ENCODE measurements at regions not wholly inside any gene's neighbourhood (a gene's known extent, or its start where the extent isn't known, plus 50 kb on each side); places are given as distances from the start of the nearest gene placed in this dataset.

- ChIA-PET CTCF (ENCODE audit: partially characterized antibody) (no interaction called here), POLR2A (ENCODE audit: partially characterized antibody) (no interaction called here)
- 85% methylated on average over 5 of the region's 5 CpGs; no CpG with 5 or more reads in 1 of the 2 experiments for WGBS, 2 experiments (ENCODE audit: extremely low coverage in 1 of 2, insufficient coverage in 1 of 2, insufficient read length in 1 of 2, insufficient replicate concordance in 2 of 2, low coverage in 1 of 2, low lambda C conversion rate in 2 of 2, missing lambda C conversion rate in 1 of 2)
Measured at GRCh38 chr2:6358985-6359384, 506.7 kb downstream of the CMPK2 start.

More at GRCh38 chr2:6358985-6359384, 506.7 kb downstream of the CMPK2 start:
- Histone ChIP-seq H4K91ac (replicated peaks; ENCODE audit: insufficient read length, low read length) (no peak overlapping the region), H3K4me3 (ENCODE audit: extremely low read depth in 1 of 4, insufficient read depth in 2 of 4, low read depth in 3 of 4, low read length in 4 of 4) (no peak overlapping the region), H4K8ac (ENCODE audit: extremely low read depth, insufficient read depth, low read length) (no peak overlapping the region), H2BK15ac (ENCODE audit: low read length) (no peak overlapping the region), H3K23ac (ENCODE audit: insufficient read length) (no peak overlapping the region), H3K4me2 (ENCODE audit: insufficient read depth in 1 of 2, low read depth in 2 of 2, low read length in 2 of 2) (no peak overlapping the region), H3K9me3 (ENCODE audit: insufficient read depth in 2 of 2, low read depth in 1 of 2, low read length in 1 of 2) (no peaks in the 10 kb centered on the region), H2BK20ac (ENCODE audit: low read length) (no peak overlapping the region), H2BK5ac (ENCODE audit: low read depth, low read length) (no peak overlapping the region), H2AFZ (ENCODE audit: low read length) (no peak overlapping the region), H2BK12ac (ENCODE audit: low read depth, low read length) (no peak overlapping the region), H3K9ac (replicated peaks in 1 of 4; ENCODE audit: extremely low read depth in 1 of 4, low read depth in 3 of 4, low read length in 3 of 4) (no peak overlapping the region), H2AK5ac (ENCODE audit: low read depth, low read length) (no peak overlapping the region), H3K4ac (replicated peaks; ENCODE audit: insufficient read length, low read depth, low read length) (no peak overlapping the region), H4K5ac (ENCODE audit: insufficient read length, low read depth, low read length) (no peak overlapping the region), H2BK120ac (replicated peaks; ENCODE audit: low read depth, low read length) (no peak overlapping the region), H4K20me1 (replicated peaks in 1 of 2; ENCODE audit: control insufficient read depth in 1 of 2, insufficient read depth in 2 of 2, low read length in 2 of 2) (no peaks in the 10 kb centered on the region), H3K27me3 (replicated peaks in 1 of 4; ENCODE audit: control insufficient read depth in 3 of 4, extremely low read depth in 1 of 4, insufficient read depth in 3 of 4, low read length in 3 of 4) (no peaks in the 10 kb centered on the region), H3K79me1 (ENCODE audit: low read depth, low read length) (no peaks in the 10 kb centered on the region), H3K56ac (replicated peaks; ENCODE audit: insufficient read length, low read depth, low read length) (no peak overlapping the region), H3K23me2 (ENCODE audit: low read depth, low read length) (no peaks in the 10 kb centered on the region), H3K79me2 (ENCODE audit: control insufficient read depth in 1 of 2, insufficient read depth in 2 of 2, low read length in 2 of 2) (no peaks in the 10 kb centered on the region), H3K18ac (ENCODE audit: extremely low read depth, low read length) (no peak overlapping the region), H3K36me3 (ENCODE audit: control insufficient read depth in 2 of 4, insufficient read depth in 4 of 4, low read length in 3 of 4) (no peaks in the 10 kb centered on the region), H3K27ac (ENCODE audit: low read depth, low read length) (no peak overlapping the region), H3K14ac (ENCODE audit: insufficient read length) (no peak overlapping the region), H3K4me1 (replicated peaks in 1 of 4; ENCODE audit: control insufficient read depth in 3 of 4, insufficient read depth in 4 of 4, low read length in 3 of 4) (no peaks in the 10 kb centered on the region; a peak in 1 of 7 replicates)
- TF ChIP-seq GABPA (IDR thresholded peaks at IDR 0.05; ENCODE audit: borderline replicate concordance, insufficient read depth, low read length) (no peak), CTBP2 (IDR thresholded peaks at IDR 0.05; ENCODE audit: borderline replicate concordance, insufficient read depth, insufficient read length, low read length) (no peak), TCF12 (IDR thresholded peaks at IDR 0.05; ENCODE audit: low read depth, low read length) (no peak), SIN3A (conservative IDR thresholded peaks at IDR 0.05 in 1 of 2, IDR thresholded peaks at IDR 0.05 in 1 of 2; ENCODE audit: low read depth in 1 of 2, low read length in 2 of 2) (no peak), CBX5 (IDR thresholded peaks at IDR 0.05; ENCODE audit: low read depth, low read length) (no peak), KDM1A (IDR thresholded peaks at IDR 0.05; ENCODE audit: borderline replicate concordance, low read length) (no peak), PHF8 (conservative IDR thresholded peaks at IDR 0.05; ENCODE audit: low read depth, low read length) (no peak), POLR2A (IDR thresholded peaks at IDR 0.05; ENCODE audit: control extremely low read depth in 1 of 2, low read depth in 2 of 2, low read length in 2 of 2) (no peak), YY1 (IDR thresholded peaks at IDR 0.05; ENCODE audit: low read depth, low read length) (no peak), SAP30 (IDR thresholded peaks at IDR 0.05; ENCODE audit: insufficient read depth, insufficient replicate concordance, low read length) (no peak), RAD21 (IDR thresholded peaks at IDR 0.05 in 1 of 2, conservative IDR thresholded peaks at IDR 0.05 in 1 of 2; ENCODE audit: low read depth in 2 of 2, low read length in 2 of 2) (no peak), SUZ12 (IDR thresholded peaks at IDR 0.05; ENCODE audit: low read length) (no peak), TBP (IDR thresholded peaks at IDR 0.05; ENCODE audit: low read depth, low read length) (no peak), POLR2AphosphoS5 (IDR thresholded peaks at IDR 0.05; ENCODE audit: low read depth, low read length) (no peak), NANOG (IDR thresholded peaks at IDR 0.05; ENCODE audit: insufficient read depth, low read depth, low read length, poor library complexity, severe bottlenecking) (no peak)
- FAIRE-seq (no peak), DNase-seq (ENCODE audit: low read depth in 1 of 2, low spot score in 2 of 2) (no peak)

Measured in H1 (cell line).